ENCODE measurements at regions not wholly inside any gene's neighbourhood (a gene's known extent, or its start where the extent isn't known, plus 50 kb on each side); places are given as distances from the start of the nearest gene placed in this dataset.

GRCh38 chr21:35543746-35544145 lies 494.6 kb upstream of the RUNX1 start:
- DNase-seq = no peak
- peaks cover 28 to 50% of the 10 kb centered on the region in 2 donors for H3K27me3 Mint-ChIP-seq (ENCODE audit: low read depth in 2 of 2)
- Histone ChIP-seq H3K27ac (ENCODE audit: low read length) (no peak overlapping the region), H3K36me3 (ENCODE audit: control insufficient read depth, insufficient read depth, low read length) (no peaks in the 10 kb centered on the region), H3K4me1 (ENCODE audit: control insufficient read depth, insufficient read depth, low read length) (no peaks in the 10 kb centered on the region), H3K27me3 (ENCODE audit: control insufficient read depth, insufficient read depth, low read length) (no peaks in the 10 kb centered on the region), H3K9me3 (ENCODE audit: control insufficient read depth, insufficient read depth, low read length) (no peaks in the 10 kb centered on the region), H3K4me3 (ENCODE audit: low read length) (no peak overlapping the region)
- ATAC-seq = no peak
- H3K9me3 Mint-ChIP-seq = no peaks in the 10 kb centered on the region
- H3K27ac Mint-ChIP-seq = no peak overlapping the region
- intact Hi-C loops (cut with micrococcal nuclease) = no loop called here
- H3K4me3 Mint-ChIP-seq = no peak overlapping the region
- WGBS (ENCODE audit: insufficient coverage) = 60% methylated on average over 4 of the region's 5 CpGs
- no peaks in the 10 kb centered on the region for H3K4me1 Mint-ChIP-seq
- H3K36me3 Mint-ChIP-seq = no peaks in the 10 kb centered on the region
- TF ChIP-seq CTCF (IDR thresholded peaks at IDR 0.05) = no peak

GRCh38 chr21:35540950-35541638 lies 492.0 kb upstream of the RUNX1 start:
- Mint-ChIP-seq H3K4me1 (no peaks in the 10 kb centered on the region), H3K27ac (no peak overlapping the region), H3K4me3 (no peak overlapping the region), H3K36me3 (peaks cover 3% of the 10 kb centered on the region), H3K27me3 (ENCODE audit: low read depth in 2 of 2) (peaks cover 24 to 32% of the 10 kb centered on the region in 2 donors), H3K9me3 (no peaks in the 10 kb centered on the region)
- TF ChIP-seq CTCF (IDR thresholded peaks at IDR 0.05) = no peak
- WGBS (ENCODE audit: insufficient coverage) = 95% methylated on average over 4 of the region's 4 CpGs
- Histone ChIP-seq H3K36me3 (ENCODE audit: control insufficient read depth, insufficient read depth, low read length) (no peaks in the 10 kb centered on the region), H3K27ac (ENCODE audit: low read length) (no peak overlapping the region), H3K27me3 (ENCODE audit: control insufficient read depth, insufficient read depth, low read length) (no peaks in the 10 kb centered on the region), H3K9me3 (ENCODE audit: control insufficient read depth, insufficient read depth, low read length) (no peaks in the 10 kb centered on the region), H3K4me3 (ENCODE audit: low read length) (no peak overlapping the region), H3K4me1 (ENCODE audit: control insufficient read depth, insufficient read depth, low read length) (no peaks in the 10 kb centered on the region)
- intact Hi-C loops (cut with micrococcal nuclease) = no loop called here
- DNase-seq = no peak
- no peak for ATAC-seq

GRCh38 chr21:35538386-35538785 lies 489.3 kb upstream of the RUNX1 start:
- WGBS (ENCODE audit: insufficient coverage) = 100% methylated on average over 1 of the region's 1 CpG
- H3K27ac Mint-ChIP-seq = no peak overlapping the region
- H3K9me3 Mint-ChIP-seq = peaks cover 0 to 2% of the 10 kb centered on the region in 2 donors

More at GRCh38 chr21:35538386-35538785, 489.3 kb upstream of the RUNX1 start:
- no peak overlapping the region for H3K27ac ChIP-seq (ENCODE audit: low read length)
- no peak for TF ChIP-seq CTCF (IDR thresholded peaks at IDR 0.05)
- H3K4me1 Mint-ChIP-seq = no peaks in the 10 kb centered on the region
- no peak for ATAC-seq
- H3K27me3 Mint-ChIP-seq (ENCODE audit: low read depth in 2 of 2) = peaks cover 7 to 8% of the 10 kb centered on the region in 2 donors
- no peaks in the 10 kb centered on the region for H3K4me1 ChIP-seq (ENCODE audit: control insufficient read depth, insufficient read depth, low read length)
- no peak overlapping the region for H3K4me3 ChIP-seq (ENCODE audit: low read length)
- no peaks in the 10 kb centered on the region for H3K27me3 ChIP-seq (ENCODE audit: control insufficient read depth, insufficient read depth, low read length)
- no peak for DNase-seq
- no peak overlapping the region for H3K4me3 Mint-ChIP-seq
- peaks cover 6% of the 10 kb centered on the region for H3K36me3 Mint-ChIP-seq
- no peaks in the 10 kb centered on the region for H3K36me3 ChIP-seq (ENCODE audit: control insufficient read depth, insufficient read depth, low read length)
- H3K9me3 ChIP-seq (ENCODE audit: control insufficient read depth, insufficient read depth, low read length) = no peaks in the 10 kb centered on the region
- intact Hi-C loops (cut with micrococcal nuclease) = no loop called here

Measured in natural killer cell (primary cell).